H1 (cell line): ENCODE measurements at regions not wholly inside any gene's neighbourhood (a gene's known extent, or its start where the extent isn't known, plus 50 kb on each side); places are given as distances from the start of the nearest gene placed in this dataset.

Experiments used
- POLR2AphosphoS5 ChIP-seq: IDR thresholded peaks from 2 replicates; pipeline ENCODE4 v1.6.1; 2011; ENCODE audit warnings: low read depth, low read length
- SP4 ChIP-seq: IDR thresholded peaks from 2 replicates; pipeline ENCODE4 v1.6.1; 2012; ENCODE audit warnings: low read length, inconsistent platforms

- TF ChIP-seq POLR2AphosphoS5 (no peak), SP4 (no peak)
- TF ChIP-seq, all 59 proteins: peak for 0
Observed at GRCh38 chr3:190242147-190242546, 80.1 kb downstream of the CLDN1 start (continued).
